K562 (cell line): ENCODE measurements at regions not wholly inside any gene's neighbourhood (a gene's known extent, or its start where the extent isn't known, plus 50 kb on each side); places are given as distances from the start of the nearest gene placed in this dataset.
A peak's percentile ranks its signal among the peaks of the same experiment; 100 is the strongest.

Source experiments
- ARNT ChIP-seq, 2 experiments: fragments of 450-650 bp; IDR thresholded peaks; 2 replicates each; pipeline ENCODE4 v1.6.1; 2016; ENCODE audit warnings: mild to moderate bottlenecking in 1 of 2
- CBX3 ChIP-seq, 2 experiments: IDR thresholded peaks; 1 replicate in 1 of 2; 2 replicates in 1 of 2; pipeline ENCODE4 v1.6.1; 2012; ENCODE audit warnings: inconsistent platforms in 2 of 2, low read length in 2 of 2, borderline replicate concordance in 1 of 2, control low read depth in 1 of 2
- MECOM ChIP-seq: fragments of 250-450 bp; sonication (Bioruptor Pico); IDR thresholded peaks from 2 replicates; pipeline ENCODE4 v1.8.0; 2022; ENCODE audit warnings: inconsistent platforms
- NFXL1 ChIP-seq: fragments of 450-650 bp; formaldehyde crosslinking; IDR thresholded peaks from 2 replicates; pipeline ENCODE4 v1.4.0; 2021; ENCODE audit warnings: mild to moderate bottlenecking
- POLR2AphosphoS2 ChIP-seq: IDR thresholded peaks from 2 replicates; pipeline ENCODE4 v1.6.1; 2012; ENCODE audit warnings: low read length, improper control_type of control experiment
- RCOR1 ChIP-seq, 2 experiments: IDR thresholded peaks; 2 replicates each; pipeline ENCODE4 v1.6.1; 2012; ENCODE audit warnings: low read depth in 2 of 2, low read length in 2 of 2, borderline replicate concordance in 1 of 2, improper control_type of control experiment in 1 of 2
- SMARCA4 ChIP-seq: fragments of 450-650 bp; IDR thresholded peaks from 2 replicates; pipeline ENCODE4 v1.6.1; 2016
- SMC3 ChIP-seq: conservative IDR thresholded peaks from 2 replicates; pipeline ENCODE4 v1.6.1; 2011; ENCODE audit warnings: low read depth, low read length, improper control_type of control experiment; ENCODE audit not compliant: insufficient read depth
- SNIP1 ChIP-seq: fragments of 450-650 bp; IDR thresholded peaks from 2 replicates; pipeline ENCODE4 v1.7.1; 2017; ENCODE audit warnings: low read depth, mild to moderate bottlenecking
- SOX6 ChIP-seq: fragments of 450-650 bp; IDR thresholded peaks from 2 replicates; pipeline ENCODE4 v1.6.1; 2014; ENCODE audit warnings: mild to moderate bottlenecking
- ZBTB7A ChIP-seq: IDR thresholded peaks from 2 replicates; pipeline ENCODE4 v1.6.1; 2011; ENCODE audit warnings: low read depth, mild to moderate bottlenecking, low read length, moderate library complexity, borderline replicate concordance; ENCODE audit not compliant: control insufficient read depth
- ZNF79 ChIP-seq: fragments of 250-450 bp; sonication (Bioruptor Pico); IDR thresholded peaks from 2 replicates; pipeline ENCODE4 v1.4.0; 2020; ENCODE audit warnings: low read depth, mild to moderate bottlenecking, moderate library complexity
- TF ChIP-seq, protein P1 (sequence below): fragments of 450-650 bp; IDR thresholded peaks from 2 replicates; pipeline ENCODE4 v1.6.1; 2017; ENCODE audit warnings: antibody characterized with exemption, mild to moderate bottlenecking
- TF ChIP-seq, protein P2 (sequence below): fragments of 150-350 bp; IDR thresholded peaks from 2 replicates; pipeline ENCODE4 v1.6.1; 2014; ENCODE audit warnings: low read depth, mild to moderate bottlenecking, low read length, borderline replicate concordance
- TF ChIP-seq, protein P3 (sequence below): sonication (generic); formaldehyde crosslinking; IDR thresholded peaks from 2 replicates; pipeline ENCODE4 v1.9.0; 2022; ENCODE audit warnings: mild to moderate bottlenecking, missing genetic modification reagents
- TF ChIP-seq, protein P4 (sequence below): IDR thresholded peaks from 2 replicates; pipeline ENCODE4 v1.6.1; 2012; ENCODE audit warnings: low read depth, low read length, improper control_type of control experiment, borderline replicate concordance

DNA sequence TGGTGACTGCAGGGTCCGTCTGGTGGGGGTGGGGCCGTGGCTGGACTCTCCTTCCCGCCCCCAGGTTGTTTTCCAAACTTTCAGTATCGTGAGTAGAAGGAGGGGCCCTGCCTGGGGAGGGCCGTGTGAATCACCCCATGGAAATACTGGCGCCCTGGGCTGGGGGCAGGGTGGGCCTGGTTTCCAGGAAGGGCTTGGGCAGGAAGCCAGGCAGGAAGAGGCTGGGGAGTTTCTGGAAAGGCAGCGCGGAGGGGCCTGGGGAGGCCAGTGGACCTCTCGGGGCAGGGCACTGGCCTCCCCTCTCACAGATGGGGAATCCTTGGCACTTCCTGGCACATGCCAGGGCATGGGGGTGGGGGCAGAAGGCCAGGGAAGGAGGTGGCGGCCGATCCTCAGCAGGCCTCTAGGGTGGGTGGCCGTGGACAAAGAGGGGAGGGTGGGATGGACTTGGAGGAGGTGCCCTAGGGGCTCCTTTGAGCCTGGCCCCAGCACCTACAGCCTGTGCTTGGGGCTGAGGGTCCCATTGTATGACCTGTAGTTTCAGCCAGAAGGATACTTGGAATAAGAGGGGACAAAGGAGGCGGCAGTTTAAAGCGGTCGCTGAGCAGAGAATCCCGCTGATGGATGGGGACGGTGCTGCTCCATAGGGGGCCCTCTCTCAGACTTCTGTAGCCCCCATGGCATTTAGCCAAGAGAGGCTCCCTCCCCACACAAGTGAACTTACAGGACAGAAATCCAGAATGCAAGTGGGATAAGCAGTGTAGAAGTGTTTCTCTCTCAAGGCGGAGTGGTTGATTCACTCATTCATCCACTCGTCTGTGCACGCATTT lies 56.5 kb upstream of the GATA2 start (continued):
- TF ChIP-seq, protein P1, sequence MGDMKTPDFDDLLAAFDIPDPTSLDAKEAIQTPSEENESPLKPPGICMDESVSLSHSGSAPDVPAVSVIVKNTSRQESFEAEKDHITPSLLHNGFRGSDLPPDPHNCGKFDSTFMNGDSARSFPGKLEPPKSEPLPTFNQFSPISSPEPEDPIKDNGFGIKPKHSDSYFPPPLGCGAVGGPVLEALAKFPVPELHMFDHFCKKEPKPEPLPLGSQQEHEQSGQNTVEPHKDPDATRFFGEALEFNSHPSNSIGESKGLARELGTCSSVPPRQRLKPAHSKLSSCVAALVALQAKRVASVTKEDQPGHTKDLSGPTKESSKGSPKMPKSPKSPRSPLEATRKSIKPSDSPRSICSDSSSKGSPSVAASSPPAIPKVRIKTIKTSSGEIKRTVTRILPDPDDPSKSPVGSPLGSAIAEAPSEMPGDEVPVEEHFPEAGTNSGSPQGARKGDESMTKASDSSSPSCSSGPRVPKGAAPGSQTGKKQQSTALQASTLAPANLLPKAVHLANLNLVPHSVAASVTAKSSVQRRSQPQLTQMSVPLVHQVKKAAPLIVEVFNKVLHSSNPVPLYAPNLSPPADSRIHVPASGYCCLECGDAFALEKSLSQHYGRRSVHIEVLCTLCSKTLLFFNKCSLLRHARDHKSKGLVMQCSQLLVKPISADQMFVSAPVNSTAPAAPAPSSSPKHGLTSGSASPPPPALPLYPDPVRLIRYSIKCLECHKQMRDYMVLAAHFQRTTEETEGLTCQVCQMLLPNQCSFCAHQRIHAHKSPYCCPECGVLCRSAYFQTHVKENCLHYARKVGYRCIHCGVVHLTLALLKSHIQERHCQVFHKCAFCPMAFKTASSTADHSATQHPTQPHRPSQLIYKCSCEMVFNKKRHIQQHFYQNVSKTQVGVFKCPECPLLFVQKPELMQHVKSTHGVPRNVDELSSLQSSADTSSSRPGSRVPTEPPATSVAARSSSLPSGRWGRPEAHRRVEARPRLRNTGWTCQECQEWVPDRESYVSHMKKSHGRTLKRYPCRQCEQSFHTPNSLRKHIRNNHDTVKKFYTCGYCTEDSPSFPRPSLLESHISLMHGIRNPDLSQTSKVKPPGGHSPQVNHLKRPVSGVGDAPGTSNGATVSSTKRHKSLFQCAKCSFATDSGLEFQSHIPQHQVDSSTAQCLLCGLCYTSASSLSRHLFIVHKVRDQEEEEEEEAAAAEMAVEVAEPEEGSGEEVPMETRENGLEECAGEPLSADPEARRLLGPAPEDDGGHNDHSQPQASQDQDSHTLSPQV, result peak; percentile 75
- TF ChIP-seq ZNF79 (CRISPR knock-in tag) (no peak), MECOM (CRISPR knock-in tag) (no peak), NFXL1 (CRISPR knock-in tag) (no peak), SMARCA4 (peak; percentile 42; the same call in 1 of the 2 replicates), ZBTB7A (peak; percentile 88), RCOR1 (IDR thresholded peaks at IDR 0.05; ENCODE audit: borderline replicate concordance in 1 of 2, low read depth in 2 of 2, low read length in 2 of 2) (0 out of 4 replicates have a peak, but pooled peaks of 1 of the 2 experiments have one; percentile 51), ARNT (IDR thresholded peaks at IDR 0.05) (no peak), SOX6 (0 out of 2 replicates have a peak, but pooled peaks have one; percentile 36), CBX3 (IDR thresholded peaks at IDR 0.05; ENCODE audit: borderline replicate concordance in 1 of 2, low read length in 2 of 2) (no peak), SMC3 (no peak), POLR2AphosphoS2 (no peak), SNIP1 (no peak)
- TF ChIP-seq, protein P2, sequence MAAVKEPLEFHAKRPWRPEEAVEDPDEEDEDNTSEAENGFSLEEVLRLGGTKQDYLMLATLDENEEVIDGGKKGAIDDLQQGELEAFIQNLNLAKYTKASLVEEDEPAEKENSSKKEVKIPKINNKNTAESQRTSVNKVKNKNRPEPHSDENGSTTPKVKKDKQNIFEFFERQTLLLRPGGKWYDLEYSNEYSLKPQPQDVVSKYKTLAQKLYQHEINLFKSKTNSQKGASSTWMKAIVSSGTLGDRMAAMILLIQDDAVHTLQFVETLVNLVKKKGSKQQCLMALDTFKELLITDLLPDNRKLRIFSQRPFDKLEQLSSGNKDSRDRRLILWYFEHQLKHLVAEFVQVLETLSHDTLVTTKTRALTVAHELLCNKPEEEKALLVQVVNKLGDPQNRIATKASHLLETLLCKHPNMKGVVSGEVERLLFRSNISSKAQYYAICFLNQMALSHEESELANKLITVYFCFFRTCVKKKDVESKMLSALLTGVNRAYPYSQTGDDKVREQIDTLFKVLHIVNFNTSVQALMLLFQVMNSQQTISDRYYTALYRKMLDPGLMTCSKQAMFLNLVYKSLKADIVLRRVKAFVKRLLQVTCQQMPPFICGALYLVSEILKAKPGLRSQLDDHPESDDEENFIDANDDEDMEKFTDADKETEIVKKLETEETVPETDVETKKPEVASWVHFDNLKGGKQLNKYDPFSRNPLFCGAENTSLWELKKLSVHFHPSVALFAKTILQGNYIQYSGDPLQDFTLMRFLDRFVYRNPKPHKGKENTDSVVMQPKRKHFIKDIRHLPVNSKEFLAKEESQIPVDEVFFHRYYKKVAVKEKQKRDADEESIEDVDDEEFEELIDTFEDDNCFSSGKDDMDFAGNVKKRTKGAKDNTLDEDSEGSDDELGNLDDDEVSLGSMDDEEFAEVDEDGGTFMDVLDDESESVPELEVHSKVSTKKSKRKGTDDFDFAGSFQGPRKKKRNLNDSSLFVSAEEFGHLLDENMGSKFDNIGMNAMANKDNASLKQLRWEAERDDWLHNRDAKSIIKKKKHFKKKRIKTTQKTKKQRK, result no peak
- TF ChIP-seq, protein P3, sequence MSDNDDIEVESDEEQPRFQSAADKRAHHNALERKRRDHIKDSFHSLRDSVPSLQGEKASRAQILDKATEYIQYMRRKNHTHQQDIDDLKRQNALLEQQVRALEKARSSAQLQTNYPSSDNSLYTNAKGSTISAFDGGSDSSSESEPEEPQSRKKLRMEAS (CRISPR knock-in tag), result no peak
- TF ChIP-seq, protein P4, sequence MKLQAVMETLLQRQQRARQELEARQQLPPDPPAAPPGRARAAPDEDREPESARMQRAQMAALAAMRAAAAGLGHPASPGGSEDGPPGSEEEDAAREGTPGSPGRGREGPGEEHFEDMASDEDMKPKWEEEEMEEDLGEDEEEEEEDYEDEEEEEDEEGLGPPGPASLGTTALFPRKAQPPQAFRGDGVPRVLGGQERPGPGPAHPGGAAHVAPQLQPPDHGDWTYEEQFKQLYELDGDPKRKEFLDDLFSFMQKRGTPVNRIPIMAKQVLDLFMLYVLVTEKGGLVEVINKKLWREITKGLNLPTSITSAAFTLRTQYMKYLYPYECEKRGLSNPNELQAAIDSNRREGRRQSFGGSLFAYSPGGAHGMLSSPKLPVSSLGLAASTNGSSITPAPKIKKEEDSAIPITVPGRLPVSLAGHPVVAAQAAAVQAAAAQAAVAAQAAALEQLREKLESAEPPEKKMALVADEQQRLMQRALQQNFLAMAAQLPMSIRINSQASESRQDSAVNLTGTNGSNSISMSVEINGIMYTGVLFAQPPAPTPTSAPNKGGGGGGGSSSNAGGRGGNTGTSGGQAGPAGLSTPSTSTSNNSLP, result 0 out of 2 replicates have a peak, but pooled peaks have one; percentile 22
